ENCODE measurements at regions not wholly inside any gene's neighbourhood (a gene's known extent, or its start where the extent isn't known, plus 50 kb on each side); places are given as distances from the start of the nearest gene placed in this dataset.
"Not testable (repeated sequence)": the region's sequence is repeated elsewhere in the genome, so short reads cannot be mapped to it uniquely, and the experiment has no call there.

DNA sequence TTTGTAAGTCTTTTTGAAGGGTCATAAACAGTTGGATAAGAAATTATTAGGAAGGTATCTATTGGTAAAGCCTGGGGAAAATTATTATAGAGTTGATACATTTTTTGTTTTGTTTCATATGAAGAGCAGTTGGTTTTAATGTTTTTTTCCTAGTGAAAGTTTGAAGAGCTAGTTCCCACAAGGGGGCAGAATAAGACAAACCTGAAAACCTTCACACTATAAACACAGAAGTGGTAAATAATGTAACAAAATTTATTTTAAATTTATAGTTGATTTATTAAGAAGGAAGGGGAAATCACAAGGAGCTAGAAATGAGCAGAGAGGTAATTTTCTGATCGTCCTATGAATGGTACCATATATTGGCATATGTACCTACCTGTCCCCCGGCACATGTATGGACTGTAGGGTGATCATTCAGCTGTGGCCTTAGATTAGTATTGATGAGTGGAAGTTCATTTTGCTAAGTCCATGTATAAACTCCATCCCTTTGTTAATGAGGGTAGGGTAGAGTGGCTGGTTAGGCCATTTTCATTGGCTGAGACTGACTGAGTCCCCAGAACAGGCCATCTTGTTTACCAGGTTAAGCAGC is 116.3 kb downstream of the TANC2 start:
- DNase-seq = peak; percentile 37

DNA sequence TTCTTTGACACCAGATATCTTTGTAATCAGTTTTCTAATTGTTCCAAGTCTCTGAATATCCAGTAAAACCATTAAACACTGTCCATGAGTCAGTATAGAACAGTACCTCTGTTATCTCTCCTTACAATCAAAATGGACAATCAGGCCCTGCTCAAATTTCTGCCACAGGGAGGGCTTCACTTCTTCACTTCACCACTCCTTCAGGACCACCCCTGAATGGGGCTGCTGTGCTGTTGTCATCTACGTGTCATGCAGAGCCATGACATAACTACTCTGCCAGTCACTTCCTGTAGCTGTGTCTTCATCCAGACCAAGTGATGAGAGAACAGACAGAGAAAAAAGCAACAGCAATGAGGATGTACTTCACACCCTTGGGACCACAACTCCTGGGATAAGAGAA is 116.9 kb downstream of the TANC2 start:
- peak; percentile 60 for DNase-seq

- DNase-seq = no peak
These were observed 120.6 kb downstream of the TANC2 start for GRCh38 chr17:63086483-63087185.

GRCh38 chr17:63090358-63091114 is 124.5 kb downstream of the TANC2 start:
- DNase-seq = not testable (repeated sequence)

DNA sequence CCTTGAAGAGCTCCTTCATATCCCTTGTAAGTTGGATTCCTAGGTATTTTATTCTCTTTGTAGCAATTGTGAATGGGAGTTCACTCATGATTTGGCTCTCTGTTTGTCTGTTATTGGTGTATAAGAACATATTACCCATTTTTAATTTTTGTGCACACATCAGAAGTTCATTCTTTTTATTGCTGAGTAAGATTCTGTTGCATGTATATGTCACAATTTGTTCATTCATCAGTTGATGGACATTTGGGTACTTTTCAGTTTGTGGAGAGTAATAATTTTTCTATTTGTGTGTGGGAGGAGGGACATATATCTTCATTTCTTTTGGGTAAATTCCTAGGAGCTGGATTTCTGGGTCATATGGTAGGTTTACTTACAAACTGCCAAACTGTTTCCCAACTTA is 125.9 kb downstream of the TANC2 start:
- DNase-seq = not testable (repeated sequence)

DNA sequence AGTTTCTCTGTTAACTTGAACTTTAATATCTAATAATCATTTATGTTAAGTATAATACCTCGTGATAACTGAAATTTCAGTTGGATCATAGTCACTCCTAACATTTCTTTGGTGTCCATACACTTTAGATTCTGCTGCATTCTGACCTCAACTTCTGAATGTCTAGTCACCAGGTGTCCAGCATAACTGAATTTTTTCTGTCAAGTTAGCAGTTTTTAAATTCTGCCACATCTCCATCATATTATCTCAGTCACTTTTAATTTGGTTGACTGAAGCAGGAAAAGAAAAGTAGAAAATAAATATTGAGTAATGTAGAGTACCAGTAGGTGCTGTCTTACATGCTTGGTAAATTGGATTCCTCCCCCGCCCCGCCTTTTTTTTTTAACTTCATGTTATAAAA is 128.6 kb downstream of the TANC2 start:
- no peak for DNase-seq

DNA sequence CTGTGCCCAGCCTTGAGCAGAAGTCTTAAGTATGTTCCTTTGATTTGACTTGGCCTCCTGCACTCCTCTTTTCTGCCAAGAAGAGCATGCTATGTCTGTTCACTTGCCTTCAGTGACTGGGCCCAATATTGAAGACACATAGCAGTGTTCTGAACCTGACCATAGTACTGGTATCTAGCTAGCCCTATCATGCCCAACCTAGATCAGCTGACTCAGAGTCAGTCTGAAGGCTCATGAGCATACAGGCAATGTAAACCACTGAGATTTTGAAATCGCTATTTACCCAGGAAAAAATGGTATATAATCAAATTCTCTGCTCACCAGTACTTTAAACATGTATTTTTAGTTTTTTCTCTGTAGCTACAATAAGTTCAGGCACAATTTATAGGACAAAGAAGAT is 129.4 kb downstream of the TANC2 start:
- no peak for DNase-seq

- DNase-seq = no peak
These were observed 129.8 kb downstream of the TANC2 start for GRCh38 chr17:63095879-63096278.

- peak; percentile 49 for DNase-seq
These were observed 130.4 kb downstream of the TANC2 start for GRCh38 chr17:63096426-63096825.

DNA sequence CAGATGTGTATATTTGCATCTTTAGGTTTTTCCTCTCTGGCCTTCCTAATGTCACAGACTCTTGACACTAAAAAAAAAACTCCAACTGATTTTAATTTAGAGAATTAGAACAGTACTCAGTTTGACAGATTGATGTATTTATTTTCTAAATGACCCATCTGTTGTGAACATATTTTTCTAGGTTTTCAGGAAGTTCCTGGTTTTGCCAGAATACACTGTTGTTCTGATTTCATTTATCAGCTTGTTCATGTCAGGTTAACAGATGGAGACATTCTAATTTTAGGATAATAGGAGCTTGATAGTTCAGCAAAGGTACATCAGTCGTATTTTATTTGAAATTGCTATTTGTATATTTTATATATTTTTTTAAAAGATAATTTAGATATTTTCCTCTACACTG is 133.4 kb downstream of the TANC2 start:
- no peak for DNase-seq

- DNase-seq = no peak
These were observed 136.0 kb downstream of the TANC2 start for GRCh38 chr17:63102034-63102433.

GRCh38 chr17:63106050-63106449 is 140.0 kb downstream of the TANC2 start:
- DNase-seq = no peak

DNA sequence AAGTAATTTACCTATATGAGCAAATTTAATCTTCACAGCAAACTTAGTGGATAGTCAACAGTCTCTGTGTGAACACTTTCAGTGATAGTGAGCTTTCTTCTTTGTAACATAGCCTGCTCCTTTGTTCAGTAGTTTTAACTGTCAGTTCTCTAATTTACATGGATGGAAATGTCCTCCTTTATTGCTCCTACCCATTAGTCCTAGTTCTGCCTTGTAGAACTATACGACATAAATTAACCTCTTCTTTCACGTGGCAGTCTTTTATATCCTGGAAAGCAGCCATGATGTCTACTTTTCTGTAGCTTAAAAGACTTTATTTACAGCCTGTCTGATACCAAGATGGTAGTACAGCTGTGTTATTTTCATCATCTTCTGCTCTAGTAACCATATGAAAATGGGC is 143.6 kb downstream of the TANC2 start:
- DNase-seq = no peak

- DNase-seq = no peak
These were observed 147.1 kb downstream of the TANC2 start for GRCh38 chr17:63113167-63113566.

DNA sequence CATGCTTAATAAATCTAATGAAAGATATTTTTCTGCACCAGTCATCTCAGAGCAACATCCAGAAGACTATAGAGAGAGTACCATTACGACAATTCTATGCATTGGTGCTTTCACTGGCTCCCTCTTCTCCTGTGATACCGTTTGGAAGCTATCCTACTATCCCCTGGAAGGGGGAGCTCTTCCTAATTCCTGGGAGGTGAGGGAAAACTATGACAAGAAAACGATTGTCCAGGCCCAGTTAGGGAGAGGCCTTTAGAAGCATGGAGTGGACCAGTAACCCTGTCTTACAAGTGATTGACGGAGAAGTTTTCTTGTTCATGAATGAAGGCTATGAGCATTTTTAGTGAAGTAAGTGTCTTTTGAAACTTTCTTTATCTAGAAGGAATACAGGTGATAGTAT is 150.2 kb downstream of the TANC2 start:
- no peak for DNase-seq

GRCh38 chr17:63116967-63117830 is 151.2 kb downstream of the TANC2 start:
- no peak for DNase-seq

DNA sequence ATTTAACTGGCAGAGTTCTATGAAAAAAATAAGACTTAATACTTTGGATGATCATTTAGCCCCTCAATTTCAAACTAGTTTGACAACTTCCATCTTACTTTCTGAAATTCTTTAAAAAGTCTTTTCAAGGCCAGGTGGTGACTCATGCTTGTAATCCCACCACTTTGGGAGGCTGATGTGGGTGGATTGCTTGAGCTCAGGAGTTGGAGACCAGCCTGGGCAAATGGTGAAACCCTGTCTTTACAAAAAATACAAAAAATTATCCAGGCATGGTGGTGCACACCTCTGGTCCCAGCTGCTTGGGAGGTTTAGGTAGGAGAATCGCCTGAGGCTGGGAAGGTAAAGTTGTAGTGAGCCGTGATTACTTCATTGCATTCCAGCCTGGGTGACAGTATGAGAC is 154.4 kb downstream of the TANC2 start:
- peak; percentile 44 for DNase-seq

DNA sequence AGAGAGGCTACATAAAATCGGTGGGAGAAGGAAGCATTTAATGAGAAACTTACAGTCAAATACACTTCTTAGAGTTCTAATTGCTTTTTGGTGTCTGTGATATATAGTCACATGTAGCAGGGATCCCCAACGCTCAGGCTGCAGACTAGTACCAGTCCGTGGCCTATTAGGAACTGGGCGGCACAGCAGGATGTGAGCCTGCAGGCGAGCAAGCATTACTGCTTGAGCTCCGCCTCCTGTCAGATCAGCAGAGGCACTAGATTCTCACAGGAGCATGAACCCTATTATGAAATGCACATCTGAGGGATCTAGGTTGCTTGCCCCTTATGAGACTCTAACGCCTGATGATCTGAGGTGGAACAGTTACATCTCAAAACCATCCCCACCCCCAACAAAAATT is 158.5 kb downstream of the TANC2 start:
- no peak for DNase-seq

DNA sequence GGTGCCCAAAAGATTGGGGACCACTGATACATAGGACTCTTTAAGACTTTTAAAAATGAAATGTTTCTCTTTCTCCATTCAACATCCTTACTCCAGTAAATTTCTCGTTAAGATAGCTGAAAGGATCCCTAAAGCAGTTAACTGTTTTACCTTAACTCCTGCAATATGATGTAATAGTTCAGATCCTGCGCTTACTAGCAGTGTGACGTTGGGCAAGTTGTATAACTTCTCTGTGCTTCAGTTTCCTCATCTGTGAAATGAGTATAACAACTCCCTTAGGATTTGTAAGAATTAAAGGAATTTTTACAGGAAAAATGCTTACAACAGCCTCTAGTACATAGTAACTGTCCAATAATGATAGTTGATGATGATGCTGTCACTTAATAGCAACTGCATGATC is 158.9 kb downstream of the TANC2 start:
- DNase-seq = no peak

DNA sequence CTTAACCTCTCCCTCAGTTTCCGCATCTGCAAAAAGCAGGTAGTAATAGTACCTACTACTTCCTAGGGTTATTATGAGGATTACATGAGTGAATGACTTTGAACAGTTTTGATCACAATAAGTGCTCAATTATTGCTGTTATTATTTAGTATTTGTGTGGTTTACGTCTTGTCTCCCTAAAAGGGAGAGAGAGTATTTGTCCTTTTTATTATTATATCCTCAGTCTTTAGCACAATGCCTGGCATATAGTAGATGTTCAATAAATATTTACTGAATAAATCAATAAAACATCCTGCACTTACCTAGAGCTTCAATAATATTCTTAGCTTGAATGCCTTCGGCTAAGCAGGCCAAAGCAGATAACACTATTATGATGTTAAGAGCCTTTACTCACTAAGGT is 160.0 kb downstream of the TANC2 start:
- no peak for DNase-seq

DNA sequence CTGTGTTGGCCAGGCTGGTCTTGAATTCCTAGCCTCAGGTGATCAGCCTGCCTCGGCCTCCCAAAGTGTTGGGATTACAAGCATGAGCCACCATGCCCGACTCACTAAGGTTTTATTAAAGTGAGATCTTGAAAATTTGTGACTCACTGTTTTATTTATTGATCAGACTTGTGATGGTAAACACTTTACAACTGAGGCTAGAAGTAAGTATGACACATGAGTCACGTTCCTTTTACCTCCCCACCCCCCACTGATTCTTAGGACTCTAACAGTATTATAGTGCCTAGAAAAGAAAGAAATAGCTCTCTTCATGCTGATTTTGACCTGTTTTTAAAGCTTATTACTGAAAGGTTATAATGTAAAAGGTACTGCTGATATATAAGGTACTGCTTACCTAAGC is 160.6 kb downstream of the TANC2 start:
- DNase-seq = no peak

GRCh38 chr17:63132459-63132911 is 166.4 kb downstream of the TANC2 start:
- DNase-seq = no peak

- no peak for DNase-seq
These were observed 167.5 kb downstream of the TANC2 start for GRCh38 chr17:63133491-63133890.
